Neural cell (in vitro differentiated cells): ENCODE measurements at regions not wholly inside any gene's neighbourhood (a gene's known extent, or its start where the extent isn't known, plus 50 kb on each side); places are given as distances from the start of the nearest gene placed in this dataset.

ENCODE experiments used
- H2AFZ ChIP-seq: fragments of 200-600, 300-800 bp; sonication (generic), shearing (Covaris generic); 2 replicates; pipeline ENCODE4 v1.6.0; 2014; ENCODE audit warnings: low read depth, mild to moderate bottlenecking, antibody characterized with exemption, low read length, moderate library complexity
- H3F3A ChIP-seq: fragments of 200-600 bp; shearing (Covaris generic); 2 replicates; pipeline ENCODE4 v1.6.1; 2016; ENCODE audit warnings: mild to moderate bottlenecking, moderate library complexity, mixed read lengths, antibody characterized with exemption, low read length; ENCODE audit not compliant: insufficient read depth, poor library complexity, severe bottlenecking
- H3K27ac ChIP-seq: fragments of 200-600, 300-800 bp; sonication (generic), shearing (Covaris generic); 2 replicates; pipeline ENCODE4 v1.5.1; 2014; ENCODE audit warnings: mild to moderate bottlenecking, low read length, moderate library complexity
- H3K27me3 ChIP-seq: fragments of 300-800, 200-600 bp; sonication (generic), shearing (Covaris generic); 2 replicates; pipeline ENCODE4 v1.6.0; 2014; ENCODE audit warnings: mild to moderate bottlenecking, low read depth, low read length, moderate library complexity; ENCODE audit not compliant: insufficient read depth
- H3K36me3 ChIP-seq: fragments of 300-800, 200-600 bp; sonication (generic), shearing (Covaris generic); 2 replicates; pipeline ENCODE4 v1.5.1; 2014; ENCODE audit warnings: mild to moderate bottlenecking, antibody characterized with exemption, low read length, moderate library complexity; ENCODE audit not compliant: insufficient read depth
- H3K4me2 ChIP-seq: fragments of 300-800, 200-600 bp; sonication (generic), shearing (Covaris generic); 2 replicates; pipeline ENCODE4 v1.6.0; 2014; ENCODE audit warnings: mild to moderate bottlenecking, low read length
- H3K4me3 ChIP-seq: fragments of 300-800, 200-600 bp; sonication (generic), shearing (Covaris generic); 2 replicates; pipeline ENCODE4 v1.5.1; 2014; ENCODE audit warnings: mild to moderate bottlenecking, low read length, moderate library complexity
- H3K79me2 ChIP-seq: fragments of 200-600 bp; shearing (Covaris generic); replicated peaks from 2 replicates; pipeline ENCODE4 v1.6.0; 2014; ENCODE audit warnings: mild to moderate bottlenecking, low read length, moderate library complexity; ENCODE audit not compliant: insufficient read depth
- H3K9ac ChIP-seq: fragments of 300-800, 200-600 bp; sonication (generic), shearing (Covaris generic); 2 replicates; pipeline ENCODE4 v1.6.1; 2016; ENCODE audit warnings: mild to moderate bottlenecking, low read length, mixed read lengths
- H3K9me2 ChIP-seq: fragments of 200-600 bp; shearing (Covaris generic); 2 replicates; pipeline ENCODE4 v1.6.1; 2016; ENCODE audit warnings: mild to moderate bottlenecking, low read length, mixed read lengths; ENCODE audit not compliant: insufficient read depth
- H3K9me3 ChIP-seq: fragments of 200-600, 300-800 bp; sonication (generic), shearing (Covaris generic); 2 replicates; pipeline ENCODE4 v1.6.1; 2016; ENCODE audit warnings: mild to moderate bottlenecking, mixed run types, low read length, moderate library complexity, mixed read lengths
- H4K20me1 ChIP-seq: fragments of 200-600 bp; shearing (Covaris generic); 2 replicates; pipeline ENCODE4 v1.6.1; 2016; ENCODE audit warnings: mild to moderate bottlenecking, mixed run types; ENCODE audit not compliant: insufficient read depth
- EP300 ChIP-seq: fragments of 450-650 bp; conservative IDR thresholded peaks from 2 replicates; pipeline ENCODE4 v1.6.1; 2014; ENCODE audit warnings: antibody characterized with exemption, mild to moderate bottlenecking, moderate library complexity; ENCODE audit not compliant: poor library complexity, severe bottlenecking
- EZH2 ChIP-seq: fragments of 200-600, 300-800 bp; shearing (Covaris generic), sonication (generic); IDR thresholded peaks from 2 replicates; pipeline ENCODE4 v1.6.1; 2014; ENCODE audit warnings: antibody characterized with exemption, low read length, borderline replicate concordance, mild to moderate bottlenecking; ENCODE audit not compliant: insufficient read depth, poor library complexity, severe bottlenecking
- MXI1 ChIP-seq: fragments of 450-650 bp; conservative IDR thresholded peaks from 2 replicates; pipeline ENCODE4 v1.6.1; 2014; ENCODE audit warnings: antibody characterized with exemption, mild to moderate bottlenecking; ENCODE audit not compliant: poor library complexity, severe bottlenecking
- POLR2AphosphoS5 ChIP-seq: IDR thresholded peaks from 2 replicates; pipeline ENCODE4 v1.6.1; 2012
- RAD21 ChIP-seq: fragments of 450-650 bp; conservative IDR thresholded peaks from 2 replicates; pipeline ENCODE4 v1.6.1; 2014; ENCODE audit warnings: antibody characterized with exemption, mild to moderate bottlenecking, moderate library complexity
- REST ChIP-seq: IDR thresholded peaks from 2 replicates; pipeline ENCODE4 v1.6.1; 2012; ENCODE audit warnings: borderline replicate concordance
- SMC3 ChIP-seq: fragments of 450-650 bp; conservative IDR thresholded peaks from 2 replicates; pipeline ENCODE4 v1.6.1; 2014; ENCODE audit warnings: antibody characterized with exemption, mild to moderate bottlenecking, moderate library complexity; ENCODE audit not compliant: poor library complexity
- TAF1 ChIP-seq: IDR thresholded peaks from 2 replicates; pipeline ENCODE4 v1.6.1; 2012; ENCODE audit warnings: low read depth
- TF ChIP-seq, protein P1 (sequence below): fragments of 450-650 bp; IDR thresholded peaks from 2 replicates; pipeline ENCODE4 v1.5.1; 2014; ENCODE audit warnings: antibody characterized with exemption, mild to moderate bottlenecking, moderate library complexity; ENCODE audit not compliant: poor library complexity, severe bottlenecking

- H3K36me3 ChIP-seq = no peaks in the 10 kb centered on the region
- H3K27ac ChIP-seq = no peak overlapping the region
- no peaks in the 10 kb centered on the region for H3K79me2 ChIP-seq
- no peaks in the 10 kb centered on the region for H3F3A ChIP-seq
- H3K4me3 ChIP-seq = no peak overlapping the region
- H3K9ac ChIP-seq = no peak overlapping the region
- no peaks in the 10 kb centered on the region for H3K27me3 ChIP-seq
- H4K20me1 ChIP-seq = no peaks in the 10 kb centered on the region
- no peak for TF ChIP-seq EZH2
- no peak for TF ChIP-seq TAF1
- TF ChIP-seq REST = no peak
- H3K9me2 ChIP-seq = no peaks in the 10 kb centered on the region
- H2AFZ ChIP-seq = no peak overlapping the region
- H3K4me2 ChIP-seq = no peak overlapping the region
- no peaks in the 10 kb centered on the region for H3K9me3 ChIP-seq
These were observed 189.7 kb downstream of the AXIN2 start for GRCh38 chr17:65371702-65372101.

DNA sequence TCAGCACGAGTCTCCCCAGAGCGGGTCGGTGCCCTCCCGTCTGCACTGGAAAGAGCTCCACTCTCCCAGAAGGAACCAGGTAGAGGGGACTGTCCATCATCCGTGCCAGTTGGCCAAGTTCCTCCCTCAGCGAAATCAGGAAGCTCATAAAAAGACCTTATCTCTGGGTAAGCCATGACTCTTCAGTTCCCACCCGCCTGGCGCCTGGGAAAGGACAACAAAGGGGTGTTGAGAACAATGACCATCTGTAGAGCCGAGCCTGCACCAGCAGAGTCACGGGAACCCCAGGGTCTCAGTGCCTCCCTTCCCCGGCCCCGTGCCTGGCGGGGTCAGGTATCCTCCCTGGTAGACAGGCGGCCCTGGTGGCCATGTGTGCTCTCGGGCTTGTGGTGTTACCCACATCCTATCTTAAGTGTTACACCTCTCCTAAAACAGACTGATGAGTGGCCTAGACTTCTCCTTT lies 190.7 kb downstream of the AXIN2 start:
- Histone ChIP-seq H3K36me3 (no peaks in the 10 kb centered on the region), H3K9me2 (no peaks in the 10 kb centered on the region), H2AFZ (no peak overlapping the region), H4K20me1 (no peaks in the 10 kb centered on the region), H3K27me3 (no peaks in the 10 kb centered on the region), H3K4me3 (no peak overlapping the region), H3K79me2 (no peaks in the 10 kb centered on the region), H3K9ac (no peak overlapping the region), H3K27ac (no peak overlapping the region), H3K4me2 (no peak overlapping the region), H3F3A (peaks cover 2% of the 10 kb centered on the region), H3K9me3 (no peaks in the 10 kb centered on the region)
- TF ChIP-seq EP300 = no peak
- TF ChIP-seq, protein P1, sequence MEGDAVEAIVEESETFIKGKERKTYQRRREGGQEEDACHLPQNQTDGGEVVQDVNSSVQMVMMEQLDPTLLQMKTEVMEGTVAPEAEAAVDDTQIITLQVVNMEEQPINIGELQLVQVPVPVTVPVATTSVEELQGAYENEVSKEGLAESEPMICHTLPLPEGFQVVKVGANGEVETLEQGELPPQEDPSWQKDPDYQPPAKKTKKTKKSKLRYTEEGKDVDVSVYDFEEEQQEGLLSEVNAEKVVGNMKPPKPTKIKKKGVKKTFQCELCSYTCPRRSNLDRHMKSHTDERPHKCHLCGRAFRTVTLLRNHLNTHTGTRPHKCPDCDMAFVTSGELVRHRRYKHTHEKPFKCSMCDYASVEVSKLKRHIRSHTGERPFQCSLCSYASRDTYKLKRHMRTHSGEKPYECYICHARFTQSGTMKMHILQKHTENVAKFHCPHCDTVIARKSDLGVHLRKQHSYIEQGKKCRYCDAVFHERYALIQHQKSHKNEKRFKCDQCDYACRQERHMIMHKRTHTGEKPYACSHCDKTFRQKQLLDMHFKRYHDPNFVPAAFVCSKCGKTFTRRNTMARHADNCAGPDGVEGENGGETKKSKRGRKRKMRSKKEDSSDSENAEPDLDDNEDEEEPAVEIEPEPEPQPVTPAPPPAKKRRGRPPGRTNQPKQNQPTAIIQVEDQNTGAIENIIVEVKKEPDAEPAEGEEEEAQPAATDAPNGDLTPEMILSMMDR = no peak
- TF ChIP-seq REST = no peak
- no peak for TF ChIP-seq EZH2
- no peak for TF ChIP-seq SMC3
- no peak for TF ChIP-seq TAF1
- no peak for TF ChIP-seq MXI1
- TF ChIP-seq RAD21 = no peak
- no peak for TF ChIP-seq POLR2AphosphoS5
